ENCODE measurements at regions not wholly inside any gene's neighbourhood (a gene's known extent, or its start where the extent isn't known, plus 50 kb on each side); places are given as distances from the start of the nearest gene placed in this dataset.

GRCh38 chr14:26965490-26965889 lies 367.7 kb upstream of the NOVA1 start:
- H3K27ac ChIP-seq: no peak overlapping the region
- TF ChIP-seq CTCF (IDR thresholded peaks at IDR 0.05): no peak
- TF ChIP-seq POLR2A (IDR thresholded peaks at IDR 0.05): no peak
- no peak overlapping the region for H3K4me3 ChIP-seq
- no peaks in the 10 kb centered on the region for H3K9me3 ChIP-seq
- H3K27me3 ChIP-seq: no peaks in the 10 kb centered on the region
- ATAC-seq: no peak
- WGBS, 2 donors (ENCODE audit: low coverage in 1 of 2): 67 to 76% methylated on average over 5 to 7 of the region's 7 CpGs
- no peaks in the 10 kb centered on the region for H3K36me3 ChIP-seq
- H3K4me1 ChIP-seq: no peaks in the 10 kb centered on the region

- Histone ChIP-seq H3K36me3 (no peaks in the 10 kb centered on the region), H3K9me3 (no peaks in the 10 kb centered on the region), H3K4me1 (no peaks in the 10 kb centered on the region), H3K4me3 (no peak overlapping the region), H3K27me3 (no peaks in the 10 kb centered on the region), H3K27ac (peak overlapping the region in 1 of 4 donors; percentile 37)
- peak; percentile 89 for ATAC-seq
- 0 to 11% methylated on average over 2 to 3 of the region's 3 CpGs for WGBS, 2 donors (ENCODE audit: low coverage in 1 of 2)
- TF ChIP-seq EP300 (IDR thresholded peaks at IDR 0.05) (no peak), CTCF (IDR thresholded peaks at IDR 0.05) (no peak), POLR2AphosphoS5 (IDR thresholded peaks at IDR 0.05) (peak; percentile 43), POLR2A (IDR thresholded peaks at IDR 0.05) (no peak)
These were observed 369.1 kb upstream of the NOVA1 start for GRCh38 chr14:26966908-26967307.

GRCh38 chr14:26974965-26975364 lies 377.1 kb upstream of the NOVA1 start:
- WGBS, 2 donors (ENCODE audit: low coverage in 1 of 2): 50% methylated on average over 1 of the region's 1 CpG; no CpG with 5 or more reads in 1 of the 2 donors
- TF ChIP-seq POLR2AphosphoS5 (IDR thresholded peaks at IDR 0.05) (no peak), POLR2A (IDR thresholded peaks at IDR 0.05) (no peak), CTCF (IDR thresholded peaks at IDR 0.05) (no peak), EP300 (IDR thresholded peaks at IDR 0.05) (no peak)
- H3K27me3 ChIP-seq: no peaks in the 10 kb centered on the region
- no peaks in the 10 kb centered on the region for H3K4me1 ChIP-seq
- no peak overlapping the region for H3K27ac ChIP-seq
- no peaks in the 10 kb centered on the region for H3K9me3 ChIP-seq
- H3K4me3 ChIP-seq: no peak overlapping the region
- no peak for ATAC-seq
- no peaks in the 10 kb centered on the region for H3K36me3 ChIP-seq

GRCh38 chr14:26982071-26982470 lies 384.2 kb upstream of the NOVA1 start:
- Histone ChIP-seq H3K36me3 (no peaks in the 10 kb centered on the region), H3K27me3 (no peaks in the 10 kb centered on the region), H3K9me3 (no peaks in the 10 kb centered on the region), H3K4me3 (no peak overlapping the region), H3K27ac (no peak overlapping the region), H3K4me1 (no peaks in the 10 kb centered on the region)
- ATAC-seq: no peak
- TF ChIP-seq POLR2AphosphoS5 (IDR thresholded peaks at IDR 0.05) (no peak), POLR2A (IDR thresholded peaks at IDR 0.05) (no peak), EP300 (IDR thresholded peaks at IDR 0.05) (no peak), CTCF (IDR thresholded peaks at IDR 0.05) (no peak)
- 78 to 87% methylated on average over 3 to 5 of the region's 5 CpGs for WGBS, 2 donors (ENCODE audit: low coverage in 1 of 2)

- Histone ChIP-seq H3K4me3 (no peak overlapping the region), H3K27ac (no peak overlapping the region), H3K4me1 (no peaks in the 10 kb centered on the region), H3K27me3 (no peaks in the 10 kb centered on the region), H3K36me3 (no peaks in the 10 kb centered on the region), H3K9me3 (no peaks in the 10 kb centered on the region)
- 45 to 52% methylated on average over 8 to 9 of the region's 9 CpGs for WGBS, 2 donors (ENCODE audit: low coverage in 1 of 2)
- peak; percentile 46 for ATAC-seq
- TF ChIP-seq CTCF (IDR thresholded peaks at IDR 0.05) (peak; percentile 50 to 71 (median 60)), EP300 (IDR thresholded peaks at IDR 0.05) (no peak), POLR2AphosphoS5 (IDR thresholded peaks at IDR 0.05) (no peak), POLR2A (IDR thresholded peaks at IDR 0.05) (no peak)
These were observed 386.7 kb upstream of the NOVA1 start for GRCh38 chr14:26984311-26985177.

Measured in gastroesophageal sphincter (tissue), 4 donors.